Parathyroid adenoma (tissue), 2 donors: ENCODE measurements at regions not wholly inside any gene's neighbourhood (a gene's known extent, or its start where the extent isn't known, plus 50 kb on each side); places are given as distances from the start of the nearest gene placed in this dataset.

Experiments
- H2AFZ ChIP-seq: fragments of 300-600 bp; sonication (generic); one replicate; pipeline ENCODE4 v1.7.0; 2017; ENCODE audit warnings: antibody characterized with exemption, mild to moderate bottlenecking
- H3K27ac ChIP-seq: fragments of 300-600 bp; sonication (generic); one replicate; pipeline ENCODE4 v1.7.0; 2017
- H3K27me3 ChIP-seq: fragments of 300-600 bp; sonication (generic); one replicate; pipeline ENCODE4 v1.7.0; 2017; ENCODE audit warnings: low read length; ENCODE audit not compliant: control insufficient read depth, insufficient read depth
- H3K36me3 ChIP-seq: fragments of 300-600 bp; sonication (generic); one replicate; pipeline ENCODE4 v1.7.0; 2017; ENCODE audit warnings: low read length; ENCODE audit not compliant: control insufficient read depth, insufficient read depth
- H3K4me1 ChIP-seq: fragments of 300-600 bp; sonication (generic); one replicate; pipeline ENCODE4 v1.7.0; 2017; ENCODE audit warnings: control low read depth
- H3K4me2 ChIP-seq: fragments of 300-600 bp; sonication (generic); one replicate; pipeline ENCODE4 v1.7.0; 2017; ENCODE audit warnings: low read length
- H3K4me3 ChIP-seq: fragments of 300-600 bp; sonication (generic); one replicate; pipeline ENCODE4 v1.7.0; 2017; ENCODE audit warnings: low read depth, low read length
- H3K79me2 ChIP-seq: fragments of 300-600 bp; sonication (generic); one replicate; pipeline ENCODE4 v1.7.0; 2017; ENCODE audit warnings: control low read depth
- H3K9ac ChIP-seq: fragments of 300-600 bp; sonication (generic); one replicate; pipeline ENCODE4 v1.7.0; 2017; ENCODE audit warnings: mild to moderate bottlenecking
- H3K9me3 ChIP-seq: fragments of 300-600 bp; sonication (generic); one replicate; pipeline ENCODE4 v1.7.0; 2017; ENCODE audit warnings: low read length; ENCODE audit not compliant: control insufficient read depth
- TF ChIP-seq, protein P1 (sequence below): fragments of 300-600 bp; sonication (generic); IDR thresholded peaks from one replicate; pipeline ENCODE4 v1.7.0; 2017; ENCODE audit warnings: antibody characterized with exemption, mild to moderate bottlenecking
- donor health status: primary hyperparathyroidism.

DNA sequence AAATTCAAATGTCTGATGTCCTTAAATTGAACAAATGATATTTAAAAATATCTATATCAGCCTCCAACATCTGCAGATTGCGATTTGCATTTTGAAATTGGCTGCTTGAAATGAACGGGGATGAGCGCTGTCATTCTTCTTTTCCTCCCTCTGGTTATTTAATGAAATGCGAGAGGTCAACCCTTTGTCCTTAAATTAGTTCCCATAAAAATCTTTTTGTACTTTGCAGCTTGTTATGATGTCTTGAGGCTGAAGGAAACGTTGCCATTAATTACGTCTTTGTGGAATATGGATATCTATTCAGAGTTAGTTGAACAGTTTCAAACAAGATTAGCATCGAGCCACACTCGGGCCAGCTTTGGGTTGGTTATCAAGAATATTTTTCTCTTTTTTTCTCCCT, 140.0 kb downstream of the LINC00237 start:
- H3K9ac ChIP-seq: no peak overlapping the region
- H3K4me2 ChIP-seq: no peak overlapping the region
- H3K4me1 ChIP-seq: no peaks in the 10 kb centered on the region
- H3K27ac ChIP-seq: no peak overlapping the region
- no peak overlapping the region for H3K4me3 ChIP-seq
- H2AFZ ChIP-seq: no peak overlapping the region
- no peaks in the 10 kb centered on the region for H3K79me2 ChIP-seq
- TF ChIP-seq, protein P1, sequence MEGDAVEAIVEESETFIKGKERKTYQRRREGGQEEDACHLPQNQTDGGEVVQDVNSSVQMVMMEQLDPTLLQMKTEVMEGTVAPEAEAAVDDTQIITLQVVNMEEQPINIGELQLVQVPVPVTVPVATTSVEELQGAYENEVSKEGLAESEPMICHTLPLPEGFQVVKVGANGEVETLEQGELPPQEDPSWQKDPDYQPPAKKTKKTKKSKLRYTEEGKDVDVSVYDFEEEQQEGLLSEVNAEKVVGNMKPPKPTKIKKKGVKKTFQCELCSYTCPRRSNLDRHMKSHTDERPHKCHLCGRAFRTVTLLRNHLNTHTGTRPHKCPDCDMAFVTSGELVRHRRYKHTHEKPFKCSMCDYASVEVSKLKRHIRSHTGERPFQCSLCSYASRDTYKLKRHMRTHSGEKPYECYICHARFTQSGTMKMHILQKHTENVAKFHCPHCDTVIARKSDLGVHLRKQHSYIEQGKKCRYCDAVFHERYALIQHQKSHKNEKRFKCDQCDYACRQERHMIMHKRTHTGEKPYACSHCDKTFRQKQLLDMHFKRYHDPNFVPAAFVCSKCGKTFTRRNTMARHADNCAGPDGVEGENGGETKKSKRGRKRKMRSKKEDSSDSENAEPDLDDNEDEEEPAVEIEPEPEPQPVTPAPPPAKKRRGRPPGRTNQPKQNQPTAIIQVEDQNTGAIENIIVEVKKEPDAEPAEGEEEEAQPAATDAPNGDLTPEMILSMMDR: no peak
- no peaks in the 10 kb centered on the region for H3K9me3 ChIP-seq
- H3K36me3 ChIP-seq: no peaks in the 10 kb centered on the region
- no peaks in the 10 kb centered on the region for H3K27me3 ChIP-seq

DNA sequence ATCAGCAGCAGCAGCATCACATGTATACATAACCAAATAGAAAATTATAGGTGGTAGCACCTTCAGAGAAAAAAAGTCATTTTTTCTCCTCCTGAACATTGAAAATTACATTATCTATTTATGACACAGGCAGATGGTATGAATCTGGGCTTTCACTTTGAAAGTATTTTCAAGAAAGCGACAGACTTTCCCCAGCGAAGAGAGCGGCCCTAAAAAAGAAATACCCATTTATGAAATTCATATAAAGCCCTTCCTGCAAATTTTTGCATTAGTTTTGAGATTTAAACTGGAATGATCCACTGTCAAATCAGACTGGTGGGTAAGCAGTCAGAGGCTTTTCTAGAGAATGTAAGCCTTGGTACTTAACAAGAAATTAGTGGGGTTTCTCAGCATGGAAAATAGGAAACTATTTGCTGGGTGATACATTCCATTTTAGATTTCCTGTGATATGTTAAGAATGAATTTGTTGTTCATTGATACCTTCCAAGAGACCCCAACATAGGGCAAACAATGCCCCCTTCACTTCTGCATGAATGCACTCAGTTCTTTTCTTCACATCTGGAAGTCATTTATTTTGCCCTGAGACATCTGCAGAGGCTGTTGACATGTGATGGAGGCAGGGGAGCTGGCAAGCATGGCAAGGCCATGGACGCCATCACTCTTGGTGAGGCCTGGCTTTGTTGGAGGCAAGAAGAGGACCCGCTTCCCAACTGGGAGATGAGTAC, 147.0 kb downstream of the LINC00237 start:
- Histone ChIP-seq H3K27ac (no peak overlapping the region), H3K79me2 (no peaks in the 10 kb centered on the region), H3K4me3 (no peak overlapping the region), H3K4me2 (no peak overlapping the region), H2AFZ (no peak overlapping the region), H3K4me1 (no peaks in the 10 kb centered on the region), H3K36me3 (no peaks in the 10 kb centered on the region), H3K9ac (no peak overlapping the region), H3K27me3 (no peaks in the 10 kb centered on the region), H3K9me3 (no peaks in the 10 kb centered on the region)
- TF ChIP-seq, protein P1: no peak

DNA sequence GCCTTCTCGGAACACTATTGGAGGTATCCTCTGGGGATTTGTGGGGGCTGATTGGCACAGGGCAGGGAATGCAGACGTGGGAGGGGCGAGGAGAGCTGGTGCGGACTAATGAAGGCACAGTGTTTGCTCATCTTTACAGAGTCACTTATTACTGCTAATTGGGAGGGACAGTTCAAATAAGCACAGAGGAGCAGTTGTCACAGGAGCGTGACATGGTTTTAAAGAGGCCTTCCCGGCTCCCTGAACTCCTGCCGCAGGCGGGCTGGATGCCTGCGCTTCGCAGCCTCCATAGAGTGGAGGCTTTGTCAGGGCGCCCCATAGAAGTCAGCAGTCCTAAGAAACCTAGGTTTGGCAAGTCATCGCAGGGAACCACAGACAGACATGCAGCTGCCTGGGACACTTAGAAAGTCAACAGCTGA, 149.6 kb downstream of the LINC00237 start:
- H3K4me3 ChIP-seq: no peak overlapping the region

DNA sequence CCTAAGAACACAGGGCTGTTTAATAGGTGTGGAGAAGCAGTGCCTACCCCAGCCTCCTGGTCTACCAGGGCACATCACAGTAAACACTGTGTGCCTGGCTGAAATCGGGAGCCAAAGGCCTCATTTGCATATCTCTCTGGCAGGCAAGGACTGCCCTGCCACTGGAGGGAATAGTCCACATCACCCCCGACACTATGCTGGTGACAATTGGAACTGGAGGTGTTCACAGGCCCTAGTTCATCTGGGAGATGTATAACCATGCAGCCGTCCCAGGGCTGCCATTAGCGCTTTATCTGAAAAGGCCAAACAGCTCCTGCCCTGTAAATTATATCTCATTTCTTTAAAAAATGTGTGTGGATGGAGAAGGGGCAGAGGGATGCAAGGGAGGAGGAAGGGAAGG, 150.3 kb downstream of the LINC00237 start:
- no peak overlapping the region for H3K27ac ChIP-seq
- no peak overlapping the region for H2AFZ ChIP-seq

More for the DNA sequence above, 149.6 kb downstream of the LINC00237 start:
- Histone ChIP-seq H3K27me3 (no peaks in the 10 kb centered on the region), H3K4me2 (no peak overlapping the region), H3K9me3 (no peaks in the 10 kb centered on the region), H2AFZ (no peak overlapping the region), H3K9ac (no peak overlapping the region), H3K27ac (no peak overlapping the region), H3K4me1 (no peaks in the 10 kb centered on the region), H3K36me3 (no peaks in the 10 kb centered on the region), H3K79me2 (no peaks in the 10 kb centered on the region)
- TF ChIP-seq, protein P1: no peak

More for the DNA sequence above, 150.3 kb downstream of the LINC00237 start:
- Histone ChIP-seq H3K4me3 (no peak overlapping the region), H3K27me3 (no peaks in the 10 kb centered on the region), H3K4me1 (no peaks in the 10 kb centered on the region), H3K4me2 (no peak overlapping the region), H3K79me2 (no peaks in the 10 kb centered on the region), H3K9me3 (no peaks in the 10 kb centered on the region), H3K36me3 (no peaks in the 10 kb centered on the region), H3K9ac (no peak overlapping the region)
- TF ChIP-seq, protein P1: no peak
